ENCODE measurements at regions not wholly inside any gene's neighbourhood (a gene's known extent, or its start where the extent isn't known, plus 50 kb on each side); places are given as distances from the start of the nearest gene placed in this dataset.

GRCh38 chr4:1506956-1507721 lies 100.9 kb upstream of the NKX1-1 start:
- DNase-seq, result no peak

GRCh38 chr4:1505511-1506460 lies 99.5 kb upstream of the NKX1-1 start:
- DNase-seq, result no peak

GRCh38 chr4:1504595-1505500 lies 98.6 kb upstream of the NKX1-1 start:
- DNase-seq, result no peak

- DNase-seq, result no peak
Measured at GRCh38 chr4:1503583-1504471, 97.6 kb upstream of the NKX1-1 start.

GRCh38 chr4:1502976-1503375 lies 96.7 kb upstream of the NKX1-1 start:
- DNase-seq, result no peak

GRCh38 chr4:1502501-1502886 lies 96.3 kb upstream of the NKX1-1 start:
- DNase-seq, result no peak

- no peak for DNase-seq
Measured at GRCh38 chr4:1501754-1502500, 95.7 kb upstream of the NKX1-1 start.

GRCh38 chr4:1500966-1501753 lies 94.9 kb upstream of the NKX1-1 start:
- DNase-seq, result no peak

GRCh38 chr4:1500231-1500965 lies 94.2 kb upstream of the NKX1-1 start:
- DNase-seq, result no peak

- no peak for DNase-seq
Measured at GRCh38 chr4:1499465-1499864, 93.2 kb upstream of the NKX1-1 start.

- no peak for DNase-seq
Measured at GRCh38 chr4:1497189-1497801, 91.1 kb upstream of the NKX1-1 start.

GRCh38 chr4:1496116-1496642 lies 89.9 kb upstream of the NKX1-1 start:
- DNase-seq, result no peak

GRCh38 chr4:1495416-1496115 lies 89.3 kb upstream of the NKX1-1 start:
- DNase-seq, result no peak

GRCh38 chr4:1494416-1495315 lies 88.4 kb upstream of the NKX1-1 start:
- no peak for DNase-seq

GRCh38 chr4:1493540-1494287 lies 87.5 kb upstream of the NKX1-1 start:
- DNase-seq, result no peak

Data from NCI-H1694 (cell line).